Lung (tissue), 11 donors: ENCODE measurements at regions not wholly inside any gene's neighbourhood (a gene's known extent, or its start where the extent isn't known, plus 50 kb on each side); places are given as distances from the start of the nearest gene placed in this dataset.

ENCODE experiments used
- ATAC-seq: fragments of 200-7000 bp; cut with Tn5 transposase; one replicate; pipeline ENCODE4 v1.9.1; 2020; ENCODE audit warnings: moderate number of reproducible peaks; ENCODE audit not compliant: insufficient read depth, low FRiP score
- DNase-seq, 3 donors: peaks; one replicate each; pipeline ENCODE4 v3.0.0-alpha.2; 2013 to 2017
- H3K27ac ChIP-seq, 2 donors: one replicate each; pipeline ENCODE4 v1.5.1; 2013; ENCODE audit warnings: mild to moderate bottlenecking in 2 of 2, moderate library complexity in 2 of 2, control low read depth in 1 of 2, inconsistent platforms in 1 of 2, low read depth in 1 of 2, low read length in 1 of 2
- H3K27me3 ChIP-seq, 3 donors: one replicate each; pipeline ENCODE4 v1.5.1; 2013; ENCODE audit warnings: low read length in 2 of 3; ENCODE audit not compliant: control insufficient read depth in 3 of 3, insufficient read depth in 3 of 3
- H3K36me3 ChIP-seq, 4 donors: one replicate each; pipeline ENCODE4 v1.5.1; 2013; ENCODE audit warnings: low read length in 4 of 4, mild to moderate bottlenecking in 1 of 4, moderate library complexity in 1 of 4; ENCODE audit not compliant: control insufficient read depth in 4 of 4, insufficient read depth in 4 of 4
- H3K4me1 ChIP-seq, 5 donors: one replicate each; pipeline ENCODE4 v1.5.1; 2013; ENCODE audit warnings: low read length in 5 of 5, mild to moderate bottlenecking in 2 of 5, moderate library complexity in 1 of 5; ENCODE audit not compliant: control insufficient read depth in 5 of 5, insufficient read depth in 5 of 5
- H3K4me3 ChIP-seq: one replicate; pipeline ENCODE4 v1.5.1; 2013; ENCODE audit warnings: mild to moderate bottlenecking, control low read depth, moderate library complexity
- H3K9ac ChIP-seq, 2 donors: one replicate each; pipeline ENCODE4 v1.5.1; 2013; ENCODE audit warnings: low read length in 2 of 2, control low read depth in 1 of 2; ENCODE audit not compliant: insufficient read depth in 1 of 2
- H3K9me3 ChIP-seq, 4 donors: one replicate each; pipeline ENCODE4 v1.5.1; 2013; ENCODE audit warnings: low read length in 3 of 4, mild to moderate bottlenecking in 1 of 4, moderate library complexity in 1 of 4; ENCODE audit not compliant: control insufficient read depth in 4 of 4, insufficient read depth in 3 of 4
- WGBS, 2 donors: extraction: QIAGEN DNeasy Blood & Tissue Kit; methylation state at CpG; one replicate each; pipeline ENCODE4 v1.1.7; 2013; 5-methylcytosine and 5-hydroxymethylcytosine counted together
- TF ChIP-seq, protein P1 (sequence below): IDR thresholded peaks from 2 replicates; pipeline ENCODE4 v1.5.1; 2012; ENCODE audit warnings: mild to moderate bottlenecking; ENCODE audit errors: control extremely low read depth, extremely low read depth
- donor health status: control.
- donor health status: control.
- donor health status: Bipolar disorder and iron deficiency.
- donor health status: healthy.
- donor health status: DM: yes; HTN: yes; CAD: no.

DNA sequence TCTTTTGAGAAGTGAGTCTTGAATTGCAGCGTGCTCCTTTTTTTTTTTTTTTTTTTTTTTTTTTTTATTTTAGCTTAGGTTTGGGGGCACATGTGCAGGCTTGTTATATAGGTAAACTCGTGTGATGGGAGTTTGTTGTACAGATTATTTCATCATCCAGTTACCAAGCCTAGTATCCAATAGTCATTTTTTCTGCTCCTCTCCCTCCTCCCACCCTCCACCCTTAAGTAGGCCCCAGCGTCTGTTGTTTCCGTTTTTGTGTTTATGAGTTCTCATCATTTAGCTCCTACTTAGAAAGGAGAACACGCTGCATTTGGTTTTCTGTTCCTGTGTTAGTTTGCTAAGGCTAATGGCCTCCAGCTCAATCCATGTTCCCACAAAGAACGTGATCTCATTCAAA is 81.3 kb upstream of the TSPAN5 start:
- H3K36me3 ChIP-seq, result no peaks in the 10 kb centered on the region
- H3K27me3 ChIP-seq, result no peaks in the 10 kb centered on the region
- H3K9ac ChIP-seq, result no peak overlapping the region
- TF ChIP-seq, protein P1, sequence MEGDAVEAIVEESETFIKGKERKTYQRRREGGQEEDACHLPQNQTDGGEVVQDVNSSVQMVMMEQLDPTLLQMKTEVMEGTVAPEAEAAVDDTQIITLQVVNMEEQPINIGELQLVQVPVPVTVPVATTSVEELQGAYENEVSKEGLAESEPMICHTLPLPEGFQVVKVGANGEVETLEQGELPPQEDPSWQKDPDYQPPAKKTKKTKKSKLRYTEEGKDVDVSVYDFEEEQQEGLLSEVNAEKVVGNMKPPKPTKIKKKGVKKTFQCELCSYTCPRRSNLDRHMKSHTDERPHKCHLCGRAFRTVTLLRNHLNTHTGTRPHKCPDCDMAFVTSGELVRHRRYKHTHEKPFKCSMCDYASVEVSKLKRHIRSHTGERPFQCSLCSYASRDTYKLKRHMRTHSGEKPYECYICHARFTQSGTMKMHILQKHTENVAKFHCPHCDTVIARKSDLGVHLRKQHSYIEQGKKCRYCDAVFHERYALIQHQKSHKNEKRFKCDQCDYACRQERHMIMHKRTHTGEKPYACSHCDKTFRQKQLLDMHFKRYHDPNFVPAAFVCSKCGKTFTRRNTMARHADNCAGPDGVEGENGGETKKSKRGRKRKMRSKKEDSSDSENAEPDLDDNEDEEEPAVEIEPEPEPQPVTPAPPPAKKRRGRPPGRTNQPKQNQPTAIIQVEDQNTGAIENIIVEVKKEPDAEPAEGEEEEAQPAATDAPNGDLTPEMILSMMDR, result no peak
- WGBS, 2 donors, result 61 to 63% methylated on average over 6 of the region's 6 CpGs
- H3K27ac ChIP-seq, result no peak overlapping the region
- peaks cover 0 to 3% (median 1%) of the 10 kb centered on the region in 4 donors for H3K9me3 ChIP-seq
- peaks cover 0 to 5% (median 0%) of the 10 kb centered on the region in 5 donors for H3K4me1 ChIP-seq
- H3K4me3 ChIP-seq, result no peak overlapping the region
- DNase-seq (peak in 2 of 3 donors; percentile 41 to 52), ATAC-seq (no peak)

DNA sequence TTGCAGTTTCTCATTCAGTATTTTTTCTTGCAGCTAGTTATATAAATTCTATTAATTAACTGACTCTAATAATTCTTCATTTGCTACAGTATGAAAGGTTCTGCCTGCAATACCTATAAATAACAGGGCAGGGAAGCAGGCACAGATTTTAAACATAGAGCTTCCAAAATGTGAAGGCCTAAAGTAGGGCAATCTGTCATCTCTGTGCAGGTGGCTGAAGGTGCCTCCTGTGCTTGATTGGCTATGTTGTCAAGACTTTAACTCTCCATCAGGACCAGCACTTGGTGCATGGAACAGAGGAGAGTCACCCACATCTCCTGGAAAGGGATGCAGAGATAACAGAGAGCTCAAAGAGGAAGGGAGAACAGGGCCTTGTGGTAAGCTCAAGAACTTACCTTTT is 75.2 kb upstream of the TSPAN5 start:
- H3K4me1 ChIP-seq, result no peaks in the 10 kb centered on the region
- ATAC-seq (no peak), DNase-seq (no peak)
- H3K9me3 ChIP-seq, result peaks cover 0 to 3% (median 1%) of the 10 kb centered on the region in 4 donors
- no peak overlapping the region for H3K27ac ChIP-seq
- TF ChIP-seq, protein P1, result no peak
- H3K36me3 ChIP-seq, result no peaks in the 10 kb centered on the region
- H3K4me3 ChIP-seq, result no peak overlapping the region
- H3K27me3 ChIP-seq, result no peaks in the 10 kb centered on the region
- H3K9ac ChIP-seq, result no peak overlapping the region

DNA sequence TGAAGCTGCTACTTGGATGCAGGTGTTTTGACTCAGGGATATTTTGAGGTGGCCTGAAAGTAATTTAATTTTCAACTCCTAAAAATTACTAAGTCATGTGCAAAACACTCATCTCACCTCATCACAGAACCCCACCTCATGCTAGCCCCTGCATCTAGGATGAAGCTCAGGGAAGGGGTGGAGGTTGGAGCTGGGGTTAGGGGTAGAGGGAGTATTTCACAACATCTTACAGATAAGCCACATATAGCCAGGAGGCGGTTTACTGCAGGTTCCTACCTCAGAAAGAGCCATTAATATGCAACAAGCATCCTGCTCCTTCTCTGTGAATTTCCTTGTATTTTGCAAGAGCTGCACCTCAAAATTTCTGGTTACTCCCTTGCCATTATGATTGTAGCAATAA is 70.5 kb upstream of the TSPAN5 start:
- no peak for ATAC-seq
- no peak overlapping the region for H3K9ac ChIP-seq
- TF ChIP-seq, protein P1, result no peak

DNA sequence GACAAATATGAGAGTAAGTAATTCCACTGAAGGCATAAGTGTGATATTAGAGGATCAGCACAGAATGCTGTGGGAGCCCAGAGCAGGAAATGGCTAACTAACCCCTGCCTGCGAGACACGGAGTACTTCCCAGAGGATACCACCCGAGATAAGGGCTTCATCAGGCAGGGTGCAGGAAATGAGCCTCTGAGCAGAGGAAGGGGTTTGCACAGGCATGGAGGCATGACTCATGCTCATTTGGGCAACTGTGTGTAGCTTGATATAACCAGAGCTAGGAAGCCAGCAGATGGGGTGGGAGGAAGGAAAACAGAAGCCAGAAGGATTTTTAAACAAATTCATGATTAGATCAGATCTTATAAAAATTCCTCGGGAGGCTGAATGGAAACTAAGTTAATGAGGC is 70.0 kb upstream of the TSPAN5 start:
- Histone ChIP-seq H3K9ac (no peak overlapping the region), H3K4me1 (no peaks in the 10 kb centered on the region), H3K36me3 (no peaks in the 10 kb centered on the region), H3K9me3 (no peaks in the 10 kb centered on the region), H3K27ac (no peak overlapping the region), H3K4me3 (no peak overlapping the region), H3K27me3 (no peaks in the 10 kb centered on the region)
- TF ChIP-seq, protein P1, result no peak
- no peak for DNase-seq
- ATAC-seq, result peak; percentile 11
- 11 to 21% methylated on average over 4 of the region's 4 CpGs for WGBS, 2 donors

More for the DNA sequence above, 70.5 kb upstream of the TSPAN5 start:
- Histone ChIP-seq H3K27ac (no peak overlapping the region), H3K4me1 (no peaks in the 10 kb centered on the region), H3K4me3 (no peak overlapping the region), H3K9me3 (no peaks in the 10 kb centered on the region), H3K27me3 (no peaks in the 10 kb centered on the region), H3K36me3 (no peaks in the 10 kb centered on the region)
- DNase-seq, result no peak
- WGBS, 2 donors, result 67 to 77% methylated on average over 1 of the region's 1 CpG
